ENCODE measurements at regions not wholly inside any gene's neighbourhood (a gene's known extent, or its start where the extent isn't known, plus 50 kb on each side); places are given as distances from the start of the nearest gene placed in this dataset.

GRCh38 chr22:48885271-48885918, 942.3 kb downstream of the BRD1 start:
- DNase-seq (ENCODE audit: low read depth), result no peak
- H3K4me3 ChIP-seq (ENCODE audit: control insufficient read depth, low read depth, low read length), result no peak overlapping the region
- TF ChIP-seq CTCF (IDR thresholded peaks at IDR 0.05; ENCODE audit: control insufficient read depth, insufficient read depth, low read depth, low read length, missing control alignments), result no peak

- no peak overlapping the region for H3K4me3 ChIP-seq (ENCODE audit: control insufficient read depth, low read depth, low read length)
- no peak for DNase-seq (ENCODE audit: low read depth)
- TF ChIP-seq CTCF (IDR thresholded peaks at IDR 0.05; ENCODE audit: control insufficient read depth, insufficient read depth, low read depth, low read length, missing control alignments), result no peak
Observed at GRCh38 chr22:48884786-48885185, 942.9 kb downstream of the BRD1 start.

GRCh38 chr22:48884324-48884723, 943.3 kb downstream of the BRD1 start:
- no peak for DNase-seq (ENCODE audit: low read depth)
- no peak for TF ChIP-seq CTCF (IDR thresholded peaks at IDR 0.05; ENCODE audit: control insufficient read depth, insufficient read depth, low read depth, low read length, missing control alignments)
- no peak overlapping the region for H3K4me3 ChIP-seq (ENCODE audit: control insufficient read depth, low read depth, low read length)

GRCh38 chr22:48883211-48883960, 944.3 kb downstream of the BRD1 start:
- no peak overlapping the region for H3K4me3 ChIP-seq (ENCODE audit: control insufficient read depth, low read depth, low read length)
- DNase-seq (ENCODE audit: low read depth), result no peak
- TF ChIP-seq CTCF (IDR thresholded peaks at IDR 0.05; ENCODE audit: control insufficient read depth, insufficient read depth, low read depth, low read length, missing control alignments), result no peak

GRCh38 chr22:48882636-48883200, 945.0 kb downstream of the BRD1 start:
- no peak for DNase-seq (ENCODE audit: low read depth)
- TF ChIP-seq CTCF (IDR thresholded peaks at IDR 0.05; ENCODE audit: control insufficient read depth, insufficient read depth, low read depth, low read length, missing control alignments), result no peak
- H3K4me3 ChIP-seq (ENCODE audit: control insufficient read depth, low read depth, low read length), result no peak overlapping the region

- no peak for TF ChIP-seq CTCF (IDR thresholded peaks at IDR 0.05; ENCODE audit: control insufficient read depth, insufficient read depth, low read depth, low read length, missing control alignments)
- DNase-seq (ENCODE audit: low read depth), result no peak
- H3K4me3 ChIP-seq (ENCODE audit: control insufficient read depth, low read depth, low read length), result no peak overlapping the region
Observed at GRCh38 chr22:48881326-48881980, 946.2 kb downstream of the BRD1 start.

Measured in AG09309 (cell line).